ENCODE measurements at regions not wholly inside any gene's neighbourhood (a gene's known extent, or its start where the extent isn't known, plus 50 kb on each side); places are given as distances from the start of the nearest gene placed in this dataset.

DNA sequence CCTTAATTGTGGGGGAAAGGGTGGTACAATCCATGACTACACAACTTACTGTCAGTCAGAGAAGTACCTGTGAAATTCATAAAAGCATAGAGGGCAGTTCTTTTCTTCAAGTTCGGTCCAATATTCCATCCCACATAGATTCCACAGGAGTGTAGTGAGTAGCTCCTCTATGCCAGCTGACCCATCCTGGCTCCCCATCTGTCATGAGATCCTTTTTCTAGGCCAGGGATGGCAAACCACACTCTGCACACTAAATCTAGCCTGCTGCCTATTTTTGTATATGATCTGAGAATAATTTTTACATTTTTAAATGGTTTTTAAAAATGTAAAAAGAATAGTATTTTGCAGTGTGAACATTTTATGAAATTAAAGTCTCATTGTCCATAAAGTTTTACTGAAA lies 107.0 kb upstream of the TSPAN2 start:
- TF ChIP-seq, protein P1, sequence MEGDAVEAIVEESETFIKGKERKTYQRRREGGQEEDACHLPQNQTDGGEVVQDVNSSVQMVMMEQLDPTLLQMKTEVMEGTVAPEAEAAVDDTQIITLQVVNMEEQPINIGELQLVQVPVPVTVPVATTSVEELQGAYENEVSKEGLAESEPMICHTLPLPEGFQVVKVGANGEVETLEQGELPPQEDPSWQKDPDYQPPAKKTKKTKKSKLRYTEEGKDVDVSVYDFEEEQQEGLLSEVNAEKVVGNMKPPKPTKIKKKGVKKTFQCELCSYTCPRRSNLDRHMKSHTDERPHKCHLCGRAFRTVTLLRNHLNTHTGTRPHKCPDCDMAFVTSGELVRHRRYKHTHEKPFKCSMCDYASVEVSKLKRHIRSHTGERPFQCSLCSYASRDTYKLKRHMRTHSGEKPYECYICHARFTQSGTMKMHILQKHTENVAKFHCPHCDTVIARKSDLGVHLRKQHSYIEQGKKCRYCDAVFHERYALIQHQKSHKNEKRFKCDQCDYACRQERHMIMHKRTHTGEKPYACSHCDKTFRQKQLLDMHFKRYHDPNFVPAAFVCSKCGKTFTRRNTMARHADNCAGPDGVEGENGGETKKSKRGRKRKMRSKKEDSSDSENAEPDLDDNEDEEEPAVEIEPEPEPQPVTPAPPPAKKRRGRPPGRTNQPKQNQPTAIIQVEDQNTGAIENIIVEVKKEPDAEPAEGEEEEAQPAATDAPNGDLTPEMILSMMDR (IDR thresholded peaks at IDR 0.05): no peak
- TF ChIP-seq POLR2A (IDR thresholded peaks at IDR 0.05): no peak

Measured in sigmoid colon (tissue), 3 donors.